ENCODE measurements at regions not wholly inside any gene's neighbourhood (a gene's known extent, or its start where the extent isn't known, plus 50 kb on each side); places are given as distances from the start of the nearest gene placed in this dataset.

DNA sequence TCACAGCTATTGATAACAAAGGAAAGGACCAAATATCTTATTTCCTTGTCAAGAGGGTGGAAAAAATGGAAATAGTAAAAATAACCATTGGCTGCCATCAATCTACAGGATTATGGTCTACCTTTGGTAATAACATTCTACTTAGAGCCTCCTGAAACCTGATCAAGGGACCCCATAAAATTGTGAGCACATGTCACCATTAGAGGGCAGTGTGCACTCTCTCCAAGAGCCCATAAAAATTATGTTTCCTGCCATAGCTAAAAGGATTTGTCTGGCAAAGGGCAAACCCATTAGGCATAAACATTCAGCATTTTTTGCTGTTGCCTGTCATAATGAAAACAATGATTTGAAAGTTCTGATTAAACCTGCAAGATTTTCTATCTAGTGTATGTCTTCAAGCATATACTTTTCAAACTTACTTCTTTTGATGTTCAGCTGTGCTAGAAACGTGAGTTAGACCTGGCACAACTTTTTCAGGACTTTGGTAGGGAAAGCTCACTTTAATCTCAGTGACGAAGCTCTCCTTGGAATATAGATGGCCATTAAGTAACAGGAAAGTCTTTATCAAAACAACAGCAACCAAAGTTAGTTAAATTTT lies 120.7 kb upstream of the ZFP64 start:
- no peak for TF ChIP-seq SSRP1 (CRISPR knock-in tag; IDR thresholded peaks at IDR 0.05)
- TF ChIP-seq SMC3 (IDR thresholded peaks at IDR 0.05; ENCODE audit: low read length): peak; percentile 64
- TF ChIP-seq RNF219 (CRISPR knock-in tag; IDR thresholded peaks at IDR 0.05): no peak
- no peak for TF ChIP-seq CENPBD1 (CRISPR knock-in tag; IDR thresholded peaks at IDR 0.05; ENCODE audit: borderline replicate concordance, low read depth)
- no peak for TF ChIP-seq HNRNPLL (IDR thresholded peaks at IDR 0.05; ENCODE audit: low read depth, low read length, poor library complexity, severe bottlenecking)
- no peak for TF ChIP-seq POLR2AphosphoS5 (IDR thresholded peaks at IDR 0.05; ENCODE audit: low read depth, low read length)
- no peak for TF ChIP-seq PHF21A (CRISPR knock-in tag; IDR thresholded peaks at IDR 0.05)
